Neural cell (in vitro differentiated cells): ENCODE measurements at regions not wholly inside any gene's neighbourhood (a gene's known extent, or its start where the extent isn't known, plus 50 kb on each side); places are given as distances from the start of the nearest gene placed in this dataset.
A peak's percentile ranks its signal among the peaks of the same experiment; 100 is the strongest.

Source experiments
- POLR2AphosphoS5 ChIP-seq: IDR thresholded peaks from 2 replicates; pipeline ENCODE4 v1.6.1; 2012
- RAD21 ChIP-seq: fragments of 450-650 bp; conservative IDR thresholded peaks from 2 replicates; pipeline ENCODE4 v1.6.1; 2014; ENCODE audit warnings: antibody characterized with exemption, mild to moderate bottlenecking, moderate library complexity
- SMC3 ChIP-seq: fragments of 450-650 bp; conservative IDR thresholded peaks from 2 replicates; pipeline ENCODE4 v1.6.1; 2014; ENCODE audit warnings: antibody characterized with exemption, mild to moderate bottlenecking, moderate library complexity; ENCODE audit not compliant: poor library complexity
- TF ChIP-seq, protein P1 (sequence below): fragments of 450-650 bp; IDR thresholded peaks from 2 replicates; pipeline ENCODE4 v1.5.1; 2014; ENCODE audit warnings: antibody characterized with exemption, mild to moderate bottlenecking, moderate library complexity; ENCODE audit not compliant: poor library complexity, severe bottlenecking
- TF ChIP-seq, protein P2 (sequence below): IDR thresholded peaks from 2 replicates; pipeline ENCODE4 v1.6.1; 2012; ENCODE audit warnings: borderline replicate concordance

GRCh38 chr15:45785897-45786296 is 151.1 kb downstream of the SQOR start:
- TF ChIP-seq, protein P1, sequence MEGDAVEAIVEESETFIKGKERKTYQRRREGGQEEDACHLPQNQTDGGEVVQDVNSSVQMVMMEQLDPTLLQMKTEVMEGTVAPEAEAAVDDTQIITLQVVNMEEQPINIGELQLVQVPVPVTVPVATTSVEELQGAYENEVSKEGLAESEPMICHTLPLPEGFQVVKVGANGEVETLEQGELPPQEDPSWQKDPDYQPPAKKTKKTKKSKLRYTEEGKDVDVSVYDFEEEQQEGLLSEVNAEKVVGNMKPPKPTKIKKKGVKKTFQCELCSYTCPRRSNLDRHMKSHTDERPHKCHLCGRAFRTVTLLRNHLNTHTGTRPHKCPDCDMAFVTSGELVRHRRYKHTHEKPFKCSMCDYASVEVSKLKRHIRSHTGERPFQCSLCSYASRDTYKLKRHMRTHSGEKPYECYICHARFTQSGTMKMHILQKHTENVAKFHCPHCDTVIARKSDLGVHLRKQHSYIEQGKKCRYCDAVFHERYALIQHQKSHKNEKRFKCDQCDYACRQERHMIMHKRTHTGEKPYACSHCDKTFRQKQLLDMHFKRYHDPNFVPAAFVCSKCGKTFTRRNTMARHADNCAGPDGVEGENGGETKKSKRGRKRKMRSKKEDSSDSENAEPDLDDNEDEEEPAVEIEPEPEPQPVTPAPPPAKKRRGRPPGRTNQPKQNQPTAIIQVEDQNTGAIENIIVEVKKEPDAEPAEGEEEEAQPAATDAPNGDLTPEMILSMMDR: no peak
- TF ChIP-seq RAD21: no peak
- TF ChIP-seq POLR2AphosphoS5: peak; percentile 36
- TF ChIP-seq, protein P2, sequence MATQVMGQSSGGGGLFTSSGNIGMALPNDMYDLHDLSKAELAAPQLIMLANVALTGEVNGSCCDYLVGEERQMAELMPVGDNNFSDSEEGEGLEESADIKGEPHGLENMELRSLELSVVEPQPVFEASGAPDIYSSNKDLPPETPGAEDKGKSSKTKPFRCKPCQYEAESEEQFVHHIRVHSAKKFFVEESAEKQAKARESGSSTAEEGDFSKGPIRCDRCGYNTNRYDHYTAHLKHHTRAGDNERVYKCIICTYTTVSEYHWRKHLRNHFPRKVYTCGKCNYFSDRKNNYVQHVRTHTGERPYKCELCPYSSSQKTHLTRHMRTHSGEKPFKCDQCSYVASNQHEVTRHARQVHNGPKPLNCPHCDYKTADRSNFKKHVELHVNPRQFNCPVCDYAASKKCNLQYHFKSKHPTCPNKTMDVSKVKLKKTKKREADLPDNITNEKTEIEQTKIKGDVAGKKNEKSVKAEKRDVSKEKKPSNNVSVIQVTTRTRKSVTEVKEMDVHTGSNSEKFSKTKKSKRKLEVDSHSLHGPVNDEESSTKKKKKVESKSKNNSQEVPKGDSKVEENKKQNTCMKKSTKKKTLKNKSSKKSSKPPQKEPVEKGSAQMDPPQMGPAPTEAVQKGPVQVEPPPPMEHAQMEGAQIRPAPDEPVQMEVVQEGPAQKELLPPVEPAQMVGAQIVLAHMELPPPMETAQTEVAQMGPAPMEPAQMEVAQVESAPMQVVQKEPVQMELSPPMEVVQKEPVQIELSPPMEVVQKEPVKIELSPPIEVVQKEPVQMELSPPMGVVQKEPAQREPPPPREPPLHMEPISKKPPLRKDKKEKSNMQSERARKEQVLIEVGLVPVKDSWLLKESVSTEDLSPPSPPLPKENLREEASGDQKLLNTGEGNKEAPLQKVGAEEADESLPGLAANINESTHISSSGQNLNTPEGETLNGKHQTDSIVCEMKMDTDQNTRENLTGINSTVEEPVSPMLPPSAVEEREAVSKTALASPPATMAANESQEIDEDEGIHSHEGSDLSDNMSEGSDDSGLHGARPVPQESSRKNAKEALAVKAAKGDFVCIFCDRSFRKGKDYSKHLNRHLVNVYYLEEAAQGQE: peak; percentile 97
- no peak for TF ChIP-seq SMC3
